Astrocyte of the spinal cord (primary cell): ENCODE measurements at regions not wholly inside any gene's neighbourhood (a gene's known extent, or its start where the extent isn't known, plus 50 kb on each side); places are given as distances from the start of the nearest gene placed in this dataset.

Experiments
- DNase-seq: peaks from one replicate; pipeline ENCODE4 v3.0.0; 2011; ENCODE audit warnings: low read depth, low spot score
- H3K4me3 ChIP-seq: 2 replicates; pipeline ENCODE4 v1.5.1; 2011; ENCODE audit warnings: low read depth, mild to moderate bottlenecking, low read length, moderate library complexity
- CTCF ChIP-seq: IDR thresholded peaks from 2 replicates; pipeline ENCODE4 v1.5.1; 2012; ENCODE audit warnings: low read depth, mild to moderate bottlenecking, low read length, inconsistent platforms
- in situ Hi-C: cut with HindIII; loops from 2 replicates; pipeline ENCODE4 v1.10.0; 2017; ENCODE audit warnings: low sequenced_read_pairs

DNA sequence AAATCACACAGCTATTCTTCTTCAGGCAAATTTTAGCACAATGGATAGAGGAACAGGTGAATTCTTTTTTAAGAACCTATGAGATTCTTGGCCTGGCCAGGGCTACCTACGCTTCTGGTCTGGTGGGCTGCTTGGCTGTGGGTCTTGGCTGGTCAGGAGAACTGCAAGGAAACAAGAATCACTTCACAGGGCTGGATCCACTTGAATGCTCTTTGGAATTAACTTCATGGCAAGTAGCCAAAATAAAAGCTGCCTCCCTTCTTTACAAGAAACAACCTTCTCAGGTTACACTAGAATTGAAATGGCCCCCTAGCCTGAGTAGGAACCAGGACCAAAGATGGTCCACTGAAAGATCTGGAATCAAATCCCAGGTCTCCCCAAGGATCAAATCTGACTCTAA is 519.1 kb downstream of the IQCM start:
- in situ Hi-C loops: no loop called here
- peak; percentile 7 for DNase-seq
- no peak for TF ChIP-seq CTCF
- no peak overlapping the region for H3K4me3 ChIP-seq

DNA sequence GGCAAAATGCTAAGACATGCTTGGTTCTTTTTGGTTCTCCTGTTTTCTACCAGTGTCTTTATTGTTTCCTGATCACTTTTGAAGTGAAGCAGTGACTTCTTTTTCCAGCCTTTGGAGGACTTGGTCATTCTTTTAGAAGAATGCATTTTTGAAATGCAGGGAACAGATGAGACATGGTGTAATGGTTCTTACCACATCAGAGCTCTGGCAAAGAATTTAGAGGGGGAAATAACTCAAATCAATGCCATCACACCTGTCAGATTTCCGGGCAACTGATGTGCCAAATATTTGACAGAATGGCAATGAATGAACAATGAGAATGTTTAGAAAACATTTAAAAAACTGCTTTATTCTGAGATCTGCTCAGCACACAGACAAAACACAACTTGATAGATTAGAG is 519.6 kb downstream of the IQCM start:
- TF ChIP-seq CTCF: no peak
- in situ Hi-C loops: no loop called here
- no peak overlapping the region for H3K4me3 ChIP-seq
- no peak for DNase-seq

DNA sequence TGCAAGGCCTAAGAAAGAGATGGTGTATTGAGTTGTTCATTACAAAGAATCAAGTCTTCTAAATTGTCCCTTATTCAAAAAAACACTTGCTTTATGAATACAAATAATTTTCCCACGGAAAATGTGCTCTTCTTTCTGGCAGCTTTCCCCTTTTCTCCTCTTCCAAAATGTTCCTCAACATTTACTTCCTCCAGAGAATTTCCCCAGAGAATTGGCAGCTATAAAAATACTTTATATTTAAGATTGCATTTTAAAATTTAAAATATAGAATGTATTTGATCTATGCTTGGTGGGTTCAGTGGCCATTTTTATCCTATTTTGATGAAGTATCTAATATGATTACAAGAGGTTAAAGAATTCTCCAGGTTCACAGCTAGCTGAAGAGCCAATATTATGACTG is 521.0 kb downstream of the IQCM start:
- in situ Hi-C loops: no loop called here
- H3K4me3 ChIP-seq: no peak overlapping the region
- DNase-seq: no peak
- no peak for TF ChIP-seq CTCF

DNA sequence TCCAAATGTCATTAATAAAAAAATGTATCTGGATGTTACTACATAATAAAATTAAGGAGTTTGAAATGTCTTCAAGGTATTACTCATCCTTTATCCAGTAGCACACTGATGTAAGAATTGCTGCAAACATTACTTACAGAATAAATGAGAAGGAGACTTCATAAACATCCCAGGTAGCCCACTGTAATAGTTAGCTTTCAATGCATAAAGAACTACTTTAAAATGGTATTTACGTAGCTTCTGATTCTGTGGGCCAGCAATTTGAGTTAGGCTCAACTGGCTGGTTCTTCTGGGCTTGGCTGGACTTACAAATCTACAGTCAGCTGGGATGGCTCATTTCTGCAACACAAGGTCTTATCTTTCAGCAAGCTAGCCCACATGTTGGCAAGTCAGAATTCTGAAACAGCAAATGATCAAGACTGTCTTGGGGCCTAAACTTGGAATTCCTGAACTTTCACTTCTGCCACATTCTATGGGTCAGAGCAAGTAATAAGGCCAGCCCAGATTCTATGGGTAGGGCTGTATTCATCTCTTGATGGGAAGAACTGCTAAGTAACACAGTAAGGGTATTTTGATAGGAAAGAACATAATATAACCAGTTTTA is 522.5 kb downstream of the IQCM start:
- DNase-seq: no peak
- TF ChIP-seq CTCF: no peak

DNA sequence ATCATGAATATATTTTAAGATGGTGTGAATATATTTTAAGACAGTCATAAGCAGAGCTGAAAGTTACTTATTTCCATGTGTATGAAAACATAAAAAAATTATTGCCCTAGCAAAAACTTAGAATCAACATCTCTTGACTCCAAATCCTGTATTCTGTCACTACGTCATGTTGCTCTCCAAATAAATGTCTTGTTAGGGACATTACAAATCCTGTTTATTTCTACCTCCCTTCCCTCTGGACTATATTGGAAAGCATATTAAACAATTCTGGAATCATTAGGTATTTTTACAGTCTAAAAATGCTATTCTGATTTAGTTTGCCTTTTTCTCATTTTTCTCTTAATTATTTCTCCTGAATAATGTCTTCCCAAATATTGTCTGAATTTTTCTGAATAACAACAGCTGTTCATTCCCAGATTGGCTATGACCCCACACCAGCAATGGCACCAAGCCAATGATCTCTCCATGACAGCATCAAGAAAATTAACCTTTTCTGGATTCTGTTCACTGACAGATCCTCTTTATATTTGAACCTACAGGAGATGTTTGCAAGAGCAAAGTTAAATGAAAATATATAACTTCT is 523.1 kb downstream of the IQCM start:
- H3K4me3 ChIP-seq: no peak overlapping the region
- in situ Hi-C loops: no loop called here
- DNase-seq: no peak
- no peak for TF ChIP-seq CTCF

More for the DNA sequence above, 522.5 kb downstream of the IQCM start:
- H3K4me3 ChIP-seq: no peak overlapping the region
- in situ Hi-C loops: no loop called here

- in situ Hi-C loops: no loop called here
- peak; percentile 55 for DNase-seq
- TF ChIP-seq CTCF: no peak
- no peak overlapping the region for H3K4me3 ChIP-seq
Measured at GRCh38 chr4:149291463-149291862, 524.2 kb downstream of the IQCM start.
